Gastrocnemius medialis (tissue), 4 donors: ENCODE measurements at regions not wholly inside any gene's neighbourhood (a gene's known extent, or its start where the extent isn't known, plus 50 kb on each side); places are given as distances from the start of the nearest gene placed in this dataset.
A peak's percentile ranks its signal among the peaks of the same experiment; 100 is the strongest.

Experiments used
- ATAC-seq, 2 donors: fragments of 150-250 bp; one replicate each; pipeline ENCODE4 v1.9.1; 2016
- DNase-seq, 2 donors: peaks; one replicate each; pipeline ENCODE4 v3.0.0-alpha.2; 2019
- H3K27ac ChIP-seq, 4 donors: fragments of 200-600 bp; sonication (generic); 1 replicate in 1 of 4; 2 replicates in 3 of 4; pipeline ENCODE4 v1.5.1; 2016 to 2018; ENCODE audit warnings: mild to moderate bottlenecking in 2 of 4, moderate library complexity in 1 of 4
- H3K27me3 ChIP-seq, 3 donors: fragments of 200-600 bp; sonication (generic) in 2 of 3; 1 replicate in 1 of 3; 2 replicates in 2 of 3; pipeline versions ENCODE4 v1.5.1 to v1.6.0; 2016 to 2019; ENCODE audit warnings: mild to moderate bottlenecking in 1 of 3, moderate library complexity in 1 of 3
- H3K36me3 ChIP-seq, 2 donors: fragments of 200-600 bp; sonication (generic) in 1 of 2; one replicate each; pipeline ENCODE4 v1.5.1; 2017 to 2018
- H3K4me1 ChIP-seq, 2 donors: fragments of 200-600 bp; sonication (generic) in 1 of 2; one replicate each; pipeline ENCODE4 v1.5.1; 2016 to 2017; ENCODE audit warnings: mild to moderate bottlenecking in 2 of 2
- H3K4me3 ChIP-seq, 4 donors: fragments of 200-600 bp; sonication (generic) in 3 of 4; 1 replicate in 1 of 4; 2 replicates in 3 of 4; pipeline ENCODE4 v1.5.1; 2016 to 2019; ENCODE audit warnings: mild to moderate bottlenecking in 2 of 4
- H3K9me3 ChIP-seq, 3 donors: fragments of 200-600 bp; sonication (generic) in 2 of 3; 1 replicate in 1 of 3; 2 replicates in 2 of 3; pipeline ENCODE4 v1.5.1; 2016 to 2019
- POLR2A ChIP-seq, 2 donors: fragments of 450-650 bp; IDR thresholded peaks; one replicate each; pipeline ENCODE4 v1.6.1; 2017; ENCODE audit warnings: antibody characterized with exemption in 2 of 2, mild to moderate bottlenecking in 2 of 2, moderate library complexity in 2 of 2
- in situ Hi-C, 4 donors: fragments of 200-750 bp; cut with MboI; loops; one replicate each; pipeline versions ENCODE4 v1.15.0 to v1.8.0; 2017; ENCODE audit warnings: low sequenced_read_pairs in 4 of 4
- intact Hi-C: fragments of 100-400 bp; cut with DNase I; formaldehyde crosslinking; loops from one replicate; pipeline ENCODE4 v1.15.1; 2023; ENCODE audit warnings: low total_unique reads
- TF ChIP-seq, protein P1 (sequence below), 5 experiments: fragments of 450-650 bp in 3 of 5; fragments of 200-600 bp in 2 of 5; sonication (generic) in 2 of 5; IDR thresholded peaks in 4 of 5; conservative IDR thresholded peaks in 1 of 5; 1 replicate in 4 of 5; 2 replicates in 1 of 5; pipeline ENCODE4 v1.5.1; 2016 to 2019; ENCODE audit warnings: antibody characterized with exemption in 5 of 5, mild to moderate bottlenecking in 3 of 5, moderate library complexity in 3 of 5

DNA sequence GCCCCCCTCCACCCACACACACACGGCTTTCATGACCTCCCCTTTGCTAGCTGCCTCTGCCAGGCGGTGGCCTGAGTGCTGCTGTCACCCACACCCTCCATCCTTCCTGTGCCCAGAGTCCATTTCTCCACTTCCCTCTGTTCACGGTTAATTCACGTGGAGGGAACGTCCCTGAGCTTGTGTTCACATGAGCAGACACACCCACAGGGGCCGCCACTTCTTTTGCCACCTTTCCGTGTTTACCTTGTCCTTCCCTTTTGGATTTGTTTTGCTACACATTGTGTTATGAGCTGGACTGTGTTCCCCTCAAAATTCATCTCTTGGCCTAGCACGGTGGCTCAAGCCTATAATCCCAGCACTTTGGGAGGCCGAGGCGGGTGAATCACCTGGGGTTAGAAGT is 128.0 kb downstream of the ETS2 start:
- Histone ChIP-seq H3K4me3 (no peak overlapping the region), H3K9me3 (no peaks in the 10 kb centered on the region), H3K27ac (no peak overlapping the region), H3K27me3 (no peaks in the 10 kb centered on the region), H3K36me3 (no peaks in the 10 kb centered on the region), H3K4me1 (no peaks in the 10 kb centered on the region)
- ATAC-seq (no peak), DNase-seq (no peak)
- TF ChIP-seq, protein P1, sequence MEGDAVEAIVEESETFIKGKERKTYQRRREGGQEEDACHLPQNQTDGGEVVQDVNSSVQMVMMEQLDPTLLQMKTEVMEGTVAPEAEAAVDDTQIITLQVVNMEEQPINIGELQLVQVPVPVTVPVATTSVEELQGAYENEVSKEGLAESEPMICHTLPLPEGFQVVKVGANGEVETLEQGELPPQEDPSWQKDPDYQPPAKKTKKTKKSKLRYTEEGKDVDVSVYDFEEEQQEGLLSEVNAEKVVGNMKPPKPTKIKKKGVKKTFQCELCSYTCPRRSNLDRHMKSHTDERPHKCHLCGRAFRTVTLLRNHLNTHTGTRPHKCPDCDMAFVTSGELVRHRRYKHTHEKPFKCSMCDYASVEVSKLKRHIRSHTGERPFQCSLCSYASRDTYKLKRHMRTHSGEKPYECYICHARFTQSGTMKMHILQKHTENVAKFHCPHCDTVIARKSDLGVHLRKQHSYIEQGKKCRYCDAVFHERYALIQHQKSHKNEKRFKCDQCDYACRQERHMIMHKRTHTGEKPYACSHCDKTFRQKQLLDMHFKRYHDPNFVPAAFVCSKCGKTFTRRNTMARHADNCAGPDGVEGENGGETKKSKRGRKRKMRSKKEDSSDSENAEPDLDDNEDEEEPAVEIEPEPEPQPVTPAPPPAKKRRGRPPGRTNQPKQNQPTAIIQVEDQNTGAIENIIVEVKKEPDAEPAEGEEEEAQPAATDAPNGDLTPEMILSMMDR (IDR thresholded peaks at IDR 0.05 in 4 of 5, conservative IDR thresholded peaks at IDR 0.05 in 1 of 5): no peak
- TF ChIP-seq POLR2A (IDR thresholded peaks at IDR 0.05): no peak
- intact Hi-C loops (no loop called here), in situ Hi-C loops (no loop called here)

DNA sequence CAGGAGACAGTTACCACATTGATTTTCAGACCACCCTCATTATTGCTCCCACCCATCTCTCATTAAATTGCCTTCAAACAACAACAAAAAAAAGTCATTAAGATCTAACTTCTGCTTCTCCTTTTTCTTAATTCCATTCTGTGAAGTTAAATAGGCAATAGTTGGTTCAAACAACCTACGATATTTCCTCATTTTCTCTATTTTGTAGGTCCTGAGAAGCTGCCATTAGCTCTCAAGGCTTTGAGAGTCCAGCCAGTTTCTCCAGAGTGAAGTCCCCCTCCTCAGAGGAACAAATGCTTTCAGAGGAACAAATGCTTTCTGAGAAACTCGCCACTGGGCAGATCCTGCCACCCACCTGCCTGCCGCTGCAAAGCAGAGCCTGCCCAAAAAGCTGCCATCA is 125.6 kb downstream of the ETS2 start:
- intact Hi-C loops: no loop called here
- no peak for DNase-seq

GRCh38 chr21:38930853-38931252 is 125.1 kb downstream of the ETS2 start:
- intact Hi-C loops: no loop called here
- no peak overlapping the region for H3K27ac ChIP-seq

More for the DNA sequence above, 125.6 kb downstream of the ETS2 start:
- no peaks in the 10 kb centered on the region for H3K27me3 ChIP-seq
- peaks cover under 1 to 5% of the 10 kb centered on the region in 2 donors for H3K4me1 ChIP-seq
- H3K9me3 ChIP-seq: no peaks in the 10 kb centered on the region
- ATAC-seq: no peak
- no peaks in the 10 kb centered on the region for H3K36me3 ChIP-seq
- in situ Hi-C loops: no loop called here
- TF ChIP-seq, protein P1 (IDR thresholded peaks at IDR 0.05 in 4 of 5, conservative IDR thresholded peaks at IDR 0.05 in 1 of 5): no peak
- no peak for TF ChIP-seq POLR2A (IDR thresholded peaks at IDR 0.05)
- no peak overlapping the region for H3K27ac ChIP-seq
- no peak overlapping the region for H3K4me3 ChIP-seq

GRCh38 chr21:38930066-38930465 is 124.3 kb downstream of the ETS2 start:
- Histone ChIP-seq H3K27ac (no peak overlapping the region), H3K4me3 (no peak overlapping the region), H3K9me3 (no peaks in the 10 kb centered on the region), H3K36me3 (no peaks in the 10 kb centered on the region), H3K4me1 (peaks cover 13 to 17% of the 10 kb centered on the region in 2 donors), H3K27me3 (no peaks in the 10 kb centered on the region)
- TF ChIP-seq POLR2A (IDR thresholded peaks at IDR 0.05): no peak
- TF ChIP-seq, protein P1 (IDR thresholded peaks at IDR 0.05 in 4 of 5, conservative IDR thresholded peaks at IDR 0.05 in 1 of 5): no peak
- intact Hi-C loops: no loop called here
- ATAC-seq: no peak
- DNase-seq: no peak
- in situ Hi-C loops: no loop called here

More at GRCh38 chr21:38930853-38931252, 125.1 kb downstream of the ETS2 start:
- peak; percentile 39 to 50 for ATAC-seq
- Histone ChIP-seq H3K27me3 (no peaks in the 10 kb centered on the region), H3K36me3 (no peaks in the 10 kb centered on the region), H3K4me1 (peaks cover 5 to 9% of the 10 kb centered on the region in 2 donors), H3K9me3 (no peaks in the 10 kb centered on the region), H3K4me3 (no peak overlapping the region)
- TF ChIP-seq, protein P1 (IDR thresholded peaks at IDR 0.05 in 4 of 5, conservative IDR thresholded peaks at IDR 0.05 in 1 of 5): no peak
- TF ChIP-seq POLR2A (IDR thresholded peaks at IDR 0.05): no peak
- in situ Hi-C loops: no loop called here
- peak in 1 of 2 donors; percentile 39 for DNase-seq

- no peak for ATAC-seq
- peaks cover 13 to 17% of the 10 kb centered on the region in 2 donors for H3K4me1 ChIP-seq
- no peaks in the 10 kb centered on the region for H3K36me3 ChIP-seq
- in situ Hi-C loops: no loop called here
- no peak overlapping the region for H3K4me3 ChIP-seq
- H3K27ac ChIP-seq: no peak overlapping the region
- no peaks in the 10 kb centered on the region for H3K9me3 ChIP-seq
- intact Hi-C loops: loop anchor here (5.0 kb wide), 1 partner anchor 58 kb away; no protein-coding TSS in a partner anchor
- no peak for TF ChIP-seq POLR2A (IDR thresholded peaks at IDR 0.05)
- TF ChIP-seq, protein P1 (IDR thresholded peaks at IDR 0.05 in 4 of 5, conservative IDR thresholded peaks at IDR 0.05 in 1 of 5): no peak
- no peak for DNase-seq
- H3K27me3 ChIP-seq: no peaks in the 10 kb centered on the region
Observed at GRCh38 chr21:38929652-38930051, 123.9 kb downstream of the ETS2 start.
